NT2/D1 (cell line): ENCODE measurements at regions not wholly inside any gene's neighbourhood (a gene's known extent, or its start where the extent isn't known, plus 50 kb on each side); places are given as distances from the start of the nearest gene placed in this dataset.

Experiments
- SUZ12 ChIP-seq: IDR thresholded peaks from 2 replicates; pipeline ENCODE4 v1.6.1; 2011; ENCODE audit not compliant: insufficient read length, insufficient read depth; ENCODE audit errors: extremely low read depth
- YY1 ChIP-seq: IDR thresholded peaks from 2 replicates; pipeline ENCODE4 v1.6.1; 2011; ENCODE audit not compliant: insufficient read length, insufficient read depth

DNA sequence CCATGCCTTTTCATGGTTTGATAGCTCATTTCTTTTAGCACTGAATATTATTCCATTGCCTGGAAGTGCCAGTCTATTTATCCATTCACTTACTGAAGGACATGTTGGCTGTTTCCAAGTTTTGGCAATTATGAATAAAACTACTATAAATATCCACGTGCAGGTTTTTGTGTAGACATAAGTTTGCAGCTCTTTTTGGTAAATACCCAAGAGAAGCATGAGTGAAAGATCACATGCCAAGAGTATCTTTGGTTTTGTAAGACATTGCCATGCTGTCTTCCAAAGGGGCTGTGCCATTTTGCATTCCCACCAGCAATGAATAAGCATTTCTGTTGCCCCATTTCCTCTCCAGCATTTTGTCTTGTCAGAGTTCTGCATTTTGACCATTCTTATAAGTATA is 120.9 kb downstream of the MANEA start:
- TF ChIP-seq YY1: no peak
- TF ChIP-seq SUZ12: no peak
